ENCODE measurements at regions not wholly inside any gene's neighbourhood (a gene's known extent, or its start where the extent isn't known, plus 50 kb on each side); places are given as distances from the start of the nearest gene placed in this dataset.

DNA sequence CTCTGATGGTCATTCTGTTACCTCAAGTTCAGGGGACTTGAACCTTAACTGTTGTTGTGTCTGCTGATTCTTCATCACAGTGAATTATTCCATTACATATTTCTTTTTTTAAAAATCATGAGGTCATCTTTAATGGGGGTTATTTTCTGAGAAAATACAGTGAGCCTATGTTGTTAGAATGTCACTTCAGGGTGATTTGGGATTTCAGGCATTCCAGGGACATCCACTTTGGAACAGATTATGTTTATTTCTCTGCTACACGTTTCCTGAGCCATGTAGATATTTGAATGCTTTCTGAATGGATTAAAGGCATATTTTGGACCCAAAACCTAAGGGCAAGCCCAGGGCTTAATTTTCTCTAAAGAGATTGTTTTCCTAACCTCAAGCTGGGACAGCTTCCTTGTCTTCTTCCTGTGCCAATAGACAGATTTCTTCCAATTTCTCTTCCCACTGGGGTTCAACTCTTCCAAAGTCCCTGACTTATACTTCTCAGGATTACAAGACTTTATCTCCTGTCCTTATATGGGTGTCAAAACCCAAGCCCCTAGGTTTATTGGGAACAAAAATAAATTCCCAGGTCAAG lies 271.7 kb downstream of the ARHGAP12 start:
- Histone ChIP-seq H3K36me3 (no peaks in the 10 kb centered on the region), H3K27me3 (no peaks in the 10 kb centered on the region), H3K4me1 (peaks cover 0 to 15% (median 0%) of the 10 kb centered on the region in 4 donors), H3K4me3 (no peak overlapping the region), H3K27ac (peak overlapping the region in 2 of 4 donors; percentile 60 to 68), H3K9me3 (no peaks in the 10 kb centered on the region)
- 16 to 29% methylated on average over 1 of the region's 1 CpG for WGBS, 2 donors
- TF ChIP-seq CTCF (IDR thresholded peaks at IDR 0.05) (no peak), POLR2A (IDR thresholded peaks at IDR 0.05) (no peak), EP300 (IDR thresholded peaks at IDR 0.05) (no peak)
- DNase-seq (ENCODE audit: low spot score in 2 of 2), result no peak

GRCh38 chr10:31652038-31652437 lies 276.6 kb downstream of the ARHGAP12 start:
- TF ChIP-seq CTCF (IDR thresholded peaks at IDR 0.05) (no peak), EP300 (IDR thresholded peaks at IDR 0.05) (no peak), POLR2A (IDR thresholded peaks at IDR 0.05) (no peak)
- H3K36me3 ChIP-seq, result no peaks in the 10 kb centered on the region
- H3K27ac ChIP-seq, result no peak overlapping the region
- no peaks in the 10 kb centered on the region for H3K9me3 ChIP-seq
- DNase-seq (ENCODE audit: low spot score in 2 of 2), result no peak
- peaks cover 0 to 24% (median 6%) of the 10 kb centered on the region in 4 donors for H3K4me1 ChIP-seq
- H3K4me3 ChIP-seq, result no peak overlapping the region
- H3K27me3 ChIP-seq, result no peaks in the 10 kb centered on the region
- WGBS, 2 donors, result 89 to 97% methylated on average over 1 of the region's 1 CpG

GRCh38 chr10:31650010-31650409 lies 278.6 kb downstream of the ARHGAP12 start:
- H3K27ac ChIP-seq, result peak overlapping the region in 3 of 4 donors; percentile 7 to 76 (median 72)
- 44 to 48% methylated on average over 8 of the region's 8 CpGs for WGBS, 2 donors

GRCh38 chr10:31648966-31649365 lies 279.7 kb downstream of the ARHGAP12 start:
- no peak for DNase-seq (ENCODE audit: low spot score in 2 of 2)
- H3K27ac ChIP-seq, result peak overlapping the region in 2 of 4 donors; percentile 72 to 76

More at GRCh38 chr10:31650010-31650409, 278.6 kb downstream of the ARHGAP12 start:
- no peaks in the 10 kb centered on the region for H3K9me3 ChIP-seq
- H3K4me1 ChIP-seq, result peaks cover 0 to 21% (median 6%) of the 10 kb centered on the region in 4 donors
- no peaks in the 10 kb centered on the region for H3K27me3 ChIP-seq
- no peaks in the 10 kb centered on the region for H3K36me3 ChIP-seq
- DNase-seq (ENCODE audit: low spot score in 2 of 2), result peak; percentile 70 to 84
- peak overlapping the region in 1 of 4 donors; percentile 26 for H3K4me3 ChIP-seq
- TF ChIP-seq POLR2A (IDR thresholded peaks at IDR 0.05), result no peak
- TF ChIP-seq EP300 (IDR thresholded peaks at IDR 0.05), result peak; percentile 35 to 81

GRCh38 chr10:31647861-31648260 lies 280.8 kb downstream of the ARHGAP12 start:
- H3K9me3 ChIP-seq, result no peaks in the 10 kb centered on the region
- DNase-seq (ENCODE audit: low spot score in 2 of 2), result no peak
- no peak overlapping the region for H3K4me3 ChIP-seq
- H3K36me3 ChIP-seq, result no peaks in the 10 kb centered on the region
- no peak overlapping the region for H3K27ac ChIP-seq
- H3K27me3 ChIP-seq, result no peaks in the 10 kb centered on the region
- peaks cover 0 to 21% (median 6%) of the 10 kb centered on the region in 4 donors for H3K4me1 ChIP-seq
- TF ChIP-seq POLR2A (IDR thresholded peaks at IDR 0.05) (no peak), CTCF (IDR thresholded peaks at IDR 0.05) (no peak), EP300 (IDR thresholded peaks at IDR 0.05) (no peak)
- 74 to 78% methylated on average over 5 of the region's 5 CpGs for WGBS, 2 donors

More at GRCh38 chr10:31648966-31649365, 279.7 kb downstream of the ARHGAP12 start:
- H3K4me1 ChIP-seq, result peaks cover 0 to 21% (median 6%) of the 10 kb centered on the region in 4 donors
- H3K36me3 ChIP-seq, result no peaks in the 10 kb centered on the region
- H3K27me3 ChIP-seq, result no peaks in the 10 kb centered on the region
- TF ChIP-seq CTCF (IDR thresholded peaks at IDR 0.05), result no peak
- no peak for TF ChIP-seq POLR2A (IDR thresholded peaks at IDR 0.05)
- TF ChIP-seq EP300 (IDR thresholded peaks at IDR 0.05), result no peak
- WGBS, 2 donors, result 57 to 67% methylated on average over 8 of the region's 8 CpGs
- no peak overlapping the region for H3K4me3 ChIP-seq
- no peaks in the 10 kb centered on the region for H3K9me3 ChIP-seq
